ENCODE measurements at regions not wholly inside any gene's neighbourhood (a gene's known extent, or its start where the extent isn't known, plus 50 kb on each side); places are given as distances from the start of the nearest gene placed in this dataset.
"Not testable (repeated sequence)": the region's sequence is repeated elsewhere in the genome, so short reads cannot be mapped to it uniquely, and the experiment has no call there.

DNA sequence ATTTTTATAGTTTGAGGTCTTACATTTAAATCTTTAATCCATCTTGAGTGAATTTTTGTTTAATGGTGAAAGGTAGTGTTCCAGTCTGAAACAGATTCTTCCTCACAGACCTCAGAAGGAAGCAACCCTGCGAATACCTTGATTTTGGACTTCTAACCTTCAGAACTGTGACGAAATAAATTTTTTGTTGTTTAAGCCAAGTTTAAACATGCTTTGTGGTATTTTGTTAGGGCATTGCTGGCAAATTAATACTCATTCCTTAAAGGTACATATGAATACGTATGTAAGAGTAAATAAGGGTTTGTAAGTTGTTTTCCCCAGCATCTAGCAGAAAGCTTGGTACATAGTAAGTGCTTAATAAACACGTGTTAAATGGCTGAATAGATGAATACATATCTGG, 100.3 kb downstream of the SEC16B start:
- no peaks in the 10 kb centered on the region for H3K4me1 ChIP-seq (ENCODE audit: control insufficient read depth in 1 of 2, insufficient read depth in 2 of 2, low read length in 2 of 2)
- no peak overlapping the region for H3K4me3 ChIP-seq (ENCODE audit: low read length in 2 of 2)
- no peak overlapping the region for H3K27ac ChIP-seq (ENCODE audit: low read depth in 1 of 2, low read length in 2 of 2)
- H3K27me3 ChIP-seq (ENCODE audit: control insufficient read depth in 1 of 2, insufficient read depth in 2 of 2, low read length in 1 of 2) = peaks cover 0 to 3% of the 10 kb centered on the region in 2 donors
- no peaks in the 10 kb centered on the region for H3K36me3 ChIP-seq (ENCODE audit: control insufficient read depth in 1 of 2, insufficient read depth in 2 of 2, low read length in 1 of 2)
- DNase-seq (no peak), ATAC-seq (ENCODE audit: low FRiP score) (no peak)
- H3K9me3 ChIP-seq (ENCODE audit: control insufficient read depth, low read length) = peaks cover 2% of the 10 kb centered on the region
- WGBS, 2 donors = 85 to 88% methylated on average over 4 of the region's 4 CpGs
- intact Hi-C loops (cut with DNase I) = no loop called here

DNA sequence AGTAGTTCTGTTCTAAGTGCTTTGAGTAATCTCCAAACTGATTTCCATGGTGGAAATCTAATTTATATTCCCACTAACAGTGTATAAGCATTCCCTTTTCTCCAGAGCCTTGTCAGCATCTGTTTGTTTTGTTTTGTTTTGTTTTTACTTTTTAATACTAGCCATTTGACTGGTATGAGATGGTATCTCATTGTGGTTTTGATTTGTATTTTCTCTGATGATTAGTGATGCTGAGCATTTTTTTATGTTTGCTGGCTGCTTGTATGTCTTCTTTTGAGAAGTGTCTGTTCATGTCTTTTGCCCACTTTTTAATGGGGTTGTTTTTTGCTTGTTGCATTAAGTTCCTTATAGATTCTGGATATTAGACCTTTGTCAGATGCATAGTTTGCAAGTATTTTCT, 100.8 kb downstream of the SEC16B start:
- H3K36me3 ChIP-seq (ENCODE audit: control insufficient read depth in 1 of 2, insufficient read depth in 2 of 2, low read length in 1 of 2); H3K9me3 ChIP-seq (ENCODE audit: control insufficient read depth, low read length); DNase-seq; H3K27me3 ChIP-seq (ENCODE audit: control insufficient read depth in 1 of 2, insufficient read depth in 2 of 2, low read length in 1 of 2); H3K4me3 ChIP-seq (ENCODE audit: low read length in 2 of 2); H3K27ac ChIP-seq (ENCODE audit: low read depth in 1 of 2, low read length in 2 of 2); ATAC-seq (ENCODE audit: low FRiP score); H3K4me1 ChIP-seq (ENCODE audit: control insufficient read depth in 1 of 2, insufficient read depth in 2 of 2, low read length in 2 of 2); intact Hi-C loops (cut with DNase I): not testable (repeated sequence)

DNA sequence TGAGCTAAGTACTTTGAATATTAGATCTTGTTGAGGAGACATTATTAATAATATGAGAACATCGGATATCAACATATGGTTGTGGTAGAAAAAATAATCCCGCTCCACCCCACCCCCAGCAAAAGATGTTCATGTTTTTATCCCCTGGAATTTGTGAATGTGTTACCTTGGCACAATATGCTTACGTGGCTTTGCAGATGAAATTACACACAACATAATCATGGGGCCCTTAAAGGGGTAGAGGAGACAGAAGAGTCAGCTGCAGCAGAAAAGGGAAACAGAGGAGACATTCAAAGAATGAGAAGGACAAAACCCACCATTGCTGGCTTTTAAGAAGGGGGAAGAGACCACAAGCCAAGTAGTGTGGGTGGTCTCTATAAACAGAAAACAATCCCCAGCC, 104.1 kb downstream of the SEC16B start:
- ATAC-seq (ENCODE audit: low FRiP score) = no peak

DNA sequence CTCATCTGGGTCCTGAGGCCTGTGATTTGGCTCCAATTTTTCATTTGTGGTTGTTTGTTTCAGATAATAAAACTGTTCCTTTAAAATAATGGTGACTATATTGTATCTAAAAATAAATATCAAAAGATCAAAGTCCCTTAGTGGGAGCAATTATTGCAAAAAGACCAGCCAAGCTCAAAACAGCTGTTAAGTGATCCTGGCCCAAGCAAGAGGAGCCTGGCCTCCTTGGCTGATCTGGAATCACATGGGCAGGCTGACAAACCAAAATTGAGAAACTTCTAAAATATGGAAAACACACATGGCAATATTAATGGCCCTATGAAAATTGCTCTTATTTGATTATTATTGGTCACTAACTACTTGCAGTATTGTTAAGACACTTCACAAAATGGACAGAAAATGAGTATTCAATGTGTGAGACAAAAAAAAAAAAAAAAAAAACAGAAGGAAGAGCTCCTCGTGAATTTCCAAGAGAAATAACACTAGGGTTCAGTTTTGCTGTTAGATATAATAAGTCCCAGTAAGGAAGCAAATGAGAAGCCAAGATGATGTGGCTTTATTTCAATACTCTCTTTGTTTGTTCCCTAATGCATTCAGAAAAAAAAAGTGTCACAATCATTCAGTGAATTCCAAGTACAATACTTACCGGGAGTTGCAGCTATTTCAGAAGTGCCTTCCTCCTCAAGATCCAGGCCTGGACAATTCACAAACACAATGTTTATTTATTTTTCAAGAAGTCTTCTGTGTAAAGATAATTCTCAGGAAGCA, 105.1 kb downstream of the SEC16B start:
- no peak overlapping the region for H3K4me3 ChIP-seq (ENCODE audit: low read length in 2 of 2)
- peak; percentile 59 for ATAC-seq (ENCODE audit: low FRiP score)
- intact Hi-C loops (cut with DNase I) = no loop called here
- H3K27me3 ChIP-seq (ENCODE audit: control insufficient read depth in 1 of 2, insufficient read depth in 2 of 2, low read length in 1 of 2) = peaks cover 0 to 2% of the 10 kb centered on the region in 2 donors
- H3K4me1 ChIP-seq (ENCODE audit: control insufficient read depth in 1 of 2, insufficient read depth in 2 of 2, low read length in 2 of 2) = no peaks in the 10 kb centered on the region
- WGBS, 2 donors = 34 to 35% methylated on average over 2 of the region's 2 CpGs
- DNase-seq = no peak
- peaks cover 4% of the 10 kb centered on the region for H3K9me3 ChIP-seq (ENCODE audit: control insufficient read depth, low read length)
- no peak overlapping the region for H3K27ac ChIP-seq (ENCODE audit: low read depth in 1 of 2, low read length in 2 of 2)
- H3K36me3 ChIP-seq (ENCODE audit: control insufficient read depth in 1 of 2, insufficient read depth in 2 of 2, low read length in 1 of 2) = no peaks in the 10 kb centered on the region

More for the DNA sequence above, 104.1 kb downstream of the SEC16B start:
- WGBS, 2 donors = 84 to 93% methylated on average over 3 of the region's 3 CpGs
- no peak for DNase-seq
- no peak overlapping the region for H3K4me3 ChIP-seq (ENCODE audit: low read length in 2 of 2)
- H3K27me3 ChIP-seq (ENCODE audit: control insufficient read depth in 1 of 2, insufficient read depth in 2 of 2, low read length in 1 of 2) = peaks cover 0 to 2% of the 10 kb centered on the region in 2 donors
- no peaks in the 10 kb centered on the region for H3K4me1 ChIP-seq (ENCODE audit: control insufficient read depth in 1 of 2, insufficient read depth in 2 of 2, low read length in 2 of 2)
- no peak overlapping the region for H3K27ac ChIP-seq (ENCODE audit: low read depth in 1 of 2, low read length in 2 of 2)
- H3K9me3 ChIP-seq (ENCODE audit: control insufficient read depth, low read length) = peaks cover 4% of the 10 kb centered on the region
- intact Hi-C loops (cut with DNase I) = no loop called here
- no peaks in the 10 kb centered on the region for H3K36me3 ChIP-seq (ENCODE audit: control insufficient read depth in 1 of 2, insufficient read depth in 2 of 2, low read length in 1 of 2)

DNA sequence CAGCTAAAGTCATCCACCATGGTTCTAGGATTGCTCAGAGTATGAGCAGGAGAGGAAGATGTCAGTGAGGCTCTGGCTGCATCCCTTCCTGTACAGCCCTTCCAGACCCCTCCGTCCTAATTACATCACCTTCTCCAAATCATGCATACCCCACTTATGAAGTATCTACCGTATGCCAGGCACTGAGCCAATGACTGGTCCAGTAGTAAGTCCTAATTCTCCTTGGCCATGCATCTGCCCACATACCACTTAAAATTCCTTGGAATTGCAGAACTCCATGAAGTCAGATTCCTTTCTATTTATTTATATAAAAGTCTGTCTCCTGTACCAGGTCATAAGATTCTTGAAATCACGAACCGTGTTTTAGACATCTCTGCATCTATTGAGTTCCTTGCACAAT, 106.1 kb downstream of the SEC16B start:
- H3K27ac ChIP-seq (ENCODE audit: low read depth in 1 of 2, low read length in 2 of 2) = no peak overlapping the region
- H3K36me3 ChIP-seq (ENCODE audit: control insufficient read depth in 1 of 2, insufficient read depth in 2 of 2, low read length in 1 of 2) = no peaks in the 10 kb centered on the region
- H3K4me1 ChIP-seq (ENCODE audit: control insufficient read depth in 1 of 2, insufficient read depth in 2 of 2, low read length in 2 of 2) = no peaks in the 10 kb centered on the region
- no peak for ATAC-seq (ENCODE audit: low FRiP score)
- H3K27me3 ChIP-seq (ENCODE audit: control insufficient read depth in 1 of 2, insufficient read depth in 2 of 2, low read length in 1 of 2) = peaks cover 0 to 2% of the 10 kb centered on the region in 2 donors
- no peak overlapping the region for H3K4me3 ChIP-seq (ENCODE audit: low read length in 2 of 2)
- H3K9me3 ChIP-seq (ENCODE audit: control insufficient read depth, low read length) = peaks cover 4% of the 10 kb centered on the region
- intact Hi-C loops (cut with DNase I) = no loop called here
- 50 to 53% methylated on average over 4 of the region's 4 CpGs for WGBS, 2 donors
- no peak for DNase-seq

DNA sequence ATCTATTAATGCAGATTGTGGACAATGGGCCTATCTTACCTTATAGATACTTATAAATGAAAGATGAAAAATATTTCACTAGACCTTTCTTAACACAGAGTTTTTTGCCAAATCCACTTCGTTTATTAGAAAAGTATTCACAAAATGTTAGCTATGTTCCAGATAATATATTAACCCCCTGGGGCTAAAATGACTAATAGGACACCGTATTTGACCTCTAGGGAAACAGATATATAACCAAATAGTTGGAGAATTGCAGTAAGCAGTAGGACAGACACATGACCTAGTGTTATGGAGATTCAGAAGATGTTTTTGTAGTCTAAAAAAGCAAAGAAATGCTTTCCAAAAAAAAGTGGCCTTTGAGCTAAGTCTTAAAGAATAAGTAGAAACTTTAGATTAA, 106.9 kb downstream of the SEC16B start:
- intact Hi-C loops (cut with DNase I) = no loop called here
- Histone ChIP-seq H3K27me3 (ENCODE audit: control insufficient read depth in 1 of 2, insufficient read depth in 2 of 2, low read length in 1 of 2) (peaks cover 0 to 2% of the 10 kb centered on the region in 2 donors), H3K36me3 (ENCODE audit: control insufficient read depth in 1 of 2, insufficient read depth in 2 of 2, low read length in 1 of 2) (no peaks in the 10 kb centered on the region), H3K9me3 (ENCODE audit: control insufficient read depth, low read length) (peaks cover 4% of the 10 kb centered on the region), H3K27ac (ENCODE audit: low read depth in 1 of 2, low read length in 2 of 2) (no peak overlapping the region), H3K4me1 (ENCODE audit: control insufficient read depth in 1 of 2, insufficient read depth in 2 of 2, low read length in 2 of 2) (no peaks in the 10 kb centered on the region), H3K4me3 (ENCODE audit: low read length in 2 of 2) (no peak overlapping the region)
- no peak for DNase-seq
- 18 to 28% methylated on average over 2 of the region's 2 CpGs for WGBS, 2 donors
- no peak for ATAC-seq (ENCODE audit: low FRiP score)

DNA sequence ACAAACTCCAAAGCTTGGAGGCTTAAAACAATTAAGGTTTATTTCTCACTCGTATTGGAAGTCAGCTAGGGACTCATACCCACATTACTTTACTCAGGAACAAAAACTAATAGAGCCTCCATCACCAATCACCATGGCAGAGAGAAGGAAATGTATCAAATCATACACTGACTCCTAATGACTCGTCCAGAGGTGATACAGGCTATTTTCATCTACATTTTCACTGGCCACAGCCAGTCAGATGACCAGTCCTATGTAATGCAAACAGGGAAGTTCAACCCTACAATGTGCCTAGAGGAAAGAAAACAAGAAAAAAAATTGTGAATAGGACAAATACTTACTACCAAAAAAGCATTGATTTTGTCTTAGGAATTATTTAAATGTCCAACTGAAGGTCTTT, 110.3 kb downstream of the SEC16B start:
- Histone ChIP-seq H3K27me3 (ENCODE audit: control insufficient read depth in 1 of 2, insufficient read depth in 2 of 2, low read length in 1 of 2) (no peaks in the 10 kb centered on the region), H3K4me3 (ENCODE audit: low read length in 2 of 2) (no peak overlapping the region), H3K36me3 (ENCODE audit: control insufficient read depth in 1 of 2, insufficient read depth in 2 of 2, low read length in 1 of 2) (no peaks in the 10 kb centered on the region), H3K4me1 (ENCODE audit: control insufficient read depth in 1 of 2, insufficient read depth in 2 of 2, low read length in 2 of 2) (no peaks in the 10 kb centered on the region), H3K9me3 (ENCODE audit: control insufficient read depth, low read length) (peaks cover 1% of the 10 kb centered on the region), H3K27ac (ENCODE audit: low read depth in 1 of 2, low read length in 2 of 2) (no peak overlapping the region)
- intact Hi-C loops (cut with DNase I) = no loop called here
- DNase-seq (no peak), ATAC-seq (ENCODE audit: low FRiP score) (no peak)
- WGBS, 2 donors = 70 to 72% methylated on average over 2 of the region's 2 CpGs

DNA sequence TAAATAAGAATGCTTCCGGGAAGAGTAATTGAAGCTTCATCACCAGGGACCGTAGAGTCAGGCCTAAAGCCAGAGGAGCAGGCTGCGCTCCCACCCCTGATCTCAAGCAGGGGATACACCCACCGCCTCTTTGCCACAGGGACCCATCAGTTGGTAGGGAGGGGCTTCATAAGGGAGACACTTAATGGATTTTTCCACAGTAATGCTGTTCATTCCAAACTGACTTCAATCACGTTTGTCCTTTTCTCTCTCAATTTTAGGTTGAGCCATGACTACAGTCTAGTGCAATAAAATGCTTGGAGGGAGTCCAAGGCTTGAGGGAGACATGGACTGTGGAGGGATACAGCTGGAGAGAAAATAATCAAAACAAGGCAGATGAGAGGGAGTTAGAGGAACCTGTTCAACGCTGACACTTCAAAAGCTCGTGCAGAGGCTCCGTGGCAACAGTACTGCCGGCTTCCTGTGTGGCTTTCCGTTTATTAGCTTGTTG, 111.5 kb downstream of the SEC16B start:
- intact Hi-C loops (cut with DNase I) = no loop called here
- no peak overlapping the region for H3K4me3 ChIP-seq (ENCODE audit: low read length in 2 of 2)
- H3K36me3 ChIP-seq (ENCODE audit: control insufficient read depth in 1 of 2, insufficient read depth in 2 of 2, low read length in 1 of 2) = no peaks in the 10 kb centered on the region
- no peaks in the 10 kb centered on the region for H3K4me1 ChIP-seq (ENCODE audit: control insufficient read depth in 1 of 2, insufficient read depth in 2 of 2, low read length in 2 of 2)
- no peaks in the 10 kb centered on the region for H3K27me3 ChIP-seq (ENCODE audit: control insufficient read depth in 1 of 2, insufficient read depth in 2 of 2, low read length in 1 of 2)
- ATAC-seq (ENCODE audit: low FRiP score) = no peak
- no peaks in the 10 kb centered on the region for H3K9me3 ChIP-seq (ENCODE audit: control insufficient read depth, low read length)
- DNase-seq = no peak
- H3K27ac ChIP-seq (ENCODE audit: low read depth in 1 of 2, low read length in 2 of 2) = no peak overlapping the region
- WGBS, 2 donors = 52 to 54% methylated on average over 10 of the region's 10 CpGs

DNA sequence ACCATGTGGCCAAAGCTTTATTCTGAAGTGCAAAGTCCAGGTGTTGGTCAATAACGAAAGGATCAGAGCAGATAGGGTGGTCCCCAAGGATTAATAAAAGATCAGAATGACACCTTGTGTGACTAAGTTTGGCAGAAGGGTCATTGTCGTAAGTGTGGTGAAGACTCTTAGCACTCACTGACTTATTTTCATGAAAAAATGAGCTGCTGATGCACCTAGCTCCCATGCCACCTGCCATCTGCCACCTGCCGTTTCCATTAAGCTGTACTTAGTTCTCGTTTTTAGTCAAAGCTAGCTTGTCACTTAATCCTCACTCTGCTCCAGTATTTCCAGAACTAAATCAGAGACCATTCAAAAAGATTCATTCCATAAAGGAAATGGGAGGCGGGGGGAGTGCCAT, 112.6 kb downstream of the SEC16B start:
- no peaks in the 10 kb centered on the region for H3K36me3 ChIP-seq (ENCODE audit: control insufficient read depth in 1 of 2, insufficient read depth in 2 of 2, low read length in 1 of 2)
- intact Hi-C loops (cut with DNase I) = no loop called here
- no peak overlapping the region for H3K27ac ChIP-seq (ENCODE audit: low read depth in 1 of 2, low read length in 2 of 2)
- WGBS, 2 donors = 82 to 83% methylated on average over 5 of the region's 5 CpGs
- ATAC-seq (ENCODE audit: low FRiP score) (no peak), DNase-seq (no peak)
- H3K27me3 ChIP-seq (ENCODE audit: control insufficient read depth in 1 of 2, insufficient read depth in 2 of 2, low read length in 1 of 2) = no peaks in the 10 kb centered on the region
- H3K4me1 ChIP-seq (ENCODE audit: control insufficient read depth in 1 of 2, insufficient read depth in 2 of 2, low read length in 2 of 2) = no peaks in the 10 kb centered on the region
- no peaks in the 10 kb centered on the region for H3K9me3 ChIP-seq (ENCODE audit: control insufficient read depth, low read length)
- H3K4me3 ChIP-seq (ENCODE audit: low read length in 2 of 2) = no peak overlapping the region
